ENCODE measurements at regions not wholly inside any gene's neighbourhood (a gene's known extent, or its start where the extent isn't known, plus 50 kb on each side); places are given as distances from the start of the nearest gene placed in this dataset.
"Not testable (repeated sequence)": the region's sequence is repeated elsewhere in the genome, so short reads cannot be mapped to it uniquely, and the experiment has no call there.

GRCh38 chr10:4239186-4239585 is 454.2 kb upstream of the KLF6 start:
- no peaks in the 10 kb centered on the region for H3K79me2 ChIP-seq (ENCODE audit: control insufficient read depth, insufficient read depth, low read length)
- CTCF ChIA-PET, result no interaction called here
- H3K27me3 ChIP-seq (ENCODE audit: control insufficient read depth in 2 of 2, insufficient read depth in 2 of 2, low read length in 2 of 2), result no peaks in the 10 kb centered on the region
- TF ChIP-seq POLR2AphosphoS5 (IDR thresholded peaks at IDR 0.05; ENCODE audit: insufficient read depth, low read depth, low read length), result no peak
- TF ChIP-seq POLR2A (IDR thresholded peaks at IDR 0.05; ENCODE audit: low read depth, low read length), result no peak
- TF ChIP-seq MYC (IDR thresholded peaks at IDR 0.05; ENCODE audit: low read depth, low read length), result no peak
- TF ChIP-seq EZH2 (IDR thresholded peaks at IDR 0.05; ENCODE audit: borderline replicate concordance, low read depth, low read length, severe bottlenecking), result no peak
- TF ChIP-seq GATA2 (IDR thresholded peaks at IDR 0.05; ENCODE audit: insufficient read depth, insufficient read length, low read depth, low read length), result no peak
- TF ChIP-seq MAX (IDR thresholded peaks at IDR 0.05; ENCODE audit: insufficient read depth, insufficient read length), result no peak
- TF ChIP-seq CTCF (IDR thresholded peaks at IDR 0.05; ENCODE audit: extremely low read depth in 1 of 2, insufficient read depth in 1 of 2, low read depth in 1 of 2, low read length in 2 of 2), result no peak
- TF ChIP-seq JUN (IDR thresholded peaks at IDR 0.05; ENCODE audit: borderline replicate concordance, insufficient read depth, insufficient read length, low read depth), result no peak
- no peak for TF ChIP-seq FOS (IDR thresholded peaks at IDR 0.05; ENCODE audit: borderline replicate concordance, insufficient read depth, low read length)
- POLR2A ChIA-PET, result no interaction called here
- no peak overlapping the region for H3K4me2 ChIP-seq (ENCODE audit: insufficient read depth, low read length)
- dilution Hi-C loops (cut with MboI; ENCODE audit: extremely low pct_ligation_motif_present, low sequenced_read_pairs) (no loop called here), intact Hi-C loops (cut with micrococcal nuclease) (no loop called here)
- no peak overlapping the region for H2AFZ ChIP-seq (ENCODE audit: low read depth, low read length)
- H3K4me1 ChIP-seq (ENCODE audit: control insufficient read depth, extremely low read depth, insufficient read depth, low read length), result peaks cover 37% of the 10 kb centered on the region
- no peak overlapping the region for H3K9ac ChIP-seq (replicated peaks; ENCODE audit: extremely low read depth, insufficient read depth, low read length)
- DNase-seq (ENCODE audit: low read depth, low spot score), result no peak
- H3K9me3 ChIP-seq (replicated peaks; ENCODE audit: control insufficient read depth, insufficient read depth, low read length), result no peaks in the 10 kb centered on the region
- no peaks in the 10 kb centered on the region for H3K36me3 ChIP-seq (ENCODE audit: control insufficient read depth in 2 of 2, extremely low read depth in 1 of 2, insufficient read depth in 2 of 2, low read length in 2 of 2)
- no peak overlapping the region for H3K27ac ChIP-seq (ENCODE audit: insufficient read depth, low read depth, low read length)
- no TSS peak for BruUV-seq (replicated peaks)
- no peak overlapping the region for H3K4me3 ChIP-seq (replicated peaks in 1 of 3; ENCODE audit: insufficient read depth in 1 of 3, low read depth in 1 of 3, low read length in 3 of 3)
- no peaks in the 10 kb centered on the region for H3K9me1 ChIP-seq (replicated peaks; ENCODE audit: control insufficient read depth, extremely low read depth, insufficient read depth, low read length)
- H4K20me1 ChIP-seq (replicated peaks; ENCODE audit: control insufficient read depth, extremely low read depth, insufficient read depth, low read length), result no peaks in the 10 kb centered on the region
- no peak for FAIRE-seq

GRCh38 chr10:4236905-4237304 is 451.9 kb upstream of the KLF6 start:
- H3K27me3 ChIP-seq (ENCODE audit: control insufficient read depth in 2 of 2, insufficient read depth in 2 of 2, low read length in 2 of 2); H3K9ac ChIP-seq (replicated peaks; ENCODE audit: extremely low read depth, insufficient read depth, low read length); H3K4me3 ChIP-seq (replicated peaks in 1 of 3; ENCODE audit: insufficient read depth in 1 of 3, low read depth in 1 of 3, low read length in 3 of 3); H2AFZ ChIP-seq (ENCODE audit: low read depth, low read length); POLR2A ChIA-PET; H3K4me2 ChIP-seq (ENCODE audit: insufficient read depth, low read length); intact Hi-C loops (cut with micrococcal nuclease); FAIRE-seq; DNase-seq (ENCODE audit: low read depth, low spot score); H3K79me2 ChIP-seq (ENCODE audit: control insufficient read depth, insufficient read depth, low read length); H3K27ac ChIP-seq (ENCODE audit: insufficient read depth, low read depth, low read length); H3K9me1 ChIP-seq (replicated peaks; ENCODE audit: control insufficient read depth, extremely low read depth, insufficient read depth, low read length); H3K9me3 ChIP-seq (replicated peaks; ENCODE audit: control insufficient read depth, insufficient read depth, low read length); BruUV-seq (replicated peaks); H4K20me1 ChIP-seq (replicated peaks; ENCODE audit: control insufficient read depth, extremely low read depth, insufficient read depth, low read length); CTCF ChIA-PET; H3K36me3 ChIP-seq (ENCODE audit: control insufficient read depth in 2 of 2, extremely low read depth in 1 of 2, insufficient read depth in 2 of 2, low read length in 2 of 2); dilution Hi-C loops (cut with MboI; ENCODE audit: extremely low pct_ligation_motif_present, low sequenced_read_pairs): not testable (repeated sequence)
- peaks cover 16% of the 10 kb centered on the region for H3K4me1 ChIP-seq (ENCODE audit: control insufficient read depth, extremely low read depth, insufficient read depth, low read length)
